ENCODE measurements at regions not wholly inside any gene's neighbourhood (a gene's known extent, or its start where the extent isn't known, plus 50 kb on each side); places are given as distances from the start of the nearest gene placed in this dataset.

GRCh38 chr1:93740157-93740556 is 58.5 kb upstream of the BCAR3 start:
- H3K4me3 ChIP-seq (ENCODE audit: low read length): no peak overlapping the region
- no peak overlapping the region for H3K9ac ChIP-seq (ENCODE audit: low read length)
- H3K4me2 ChIP-seq (ENCODE audit: low read length): no peak overlapping the region
- H3K27ac ChIP-seq (ENCODE audit: low read length): no peak overlapping the region
- H3F3A ChIP-seq (ENCODE audit: insufficient read depth, low read length, poor library complexity, severe bottlenecking): no peaks in the 10 kb centered on the region
- H3K27me3 ChIP-seq (ENCODE audit: insufficient read depth, low read depth, low read length): no peaks in the 10 kb centered on the region
- TF ChIP-seq RAD21 (conservative IDR thresholded peaks at IDR 0.05) (no peak), SMC3 (conservative IDR thresholded peaks at IDR 0.05; ENCODE audit: poor library complexity) (no peak), TAF1 (IDR thresholded peaks at IDR 0.05; ENCODE audit: low read depth) (no peak), POLR2AphosphoS5 (IDR thresholded peaks at IDR 0.05) (no peak), CTCF (IDR thresholded peaks at IDR 0.05; ENCODE audit: poor library complexity, severe bottlenecking) (no peak), REST (IDR thresholded peaks at IDR 0.05; ENCODE audit: borderline replicate concordance) (no peak), MXI1 (conservative IDR thresholded peaks at IDR 0.05; ENCODE audit: poor library complexity, severe bottlenecking) (no peak)
- no peaks in the 10 kb centered on the region for H4K20me1 ChIP-seq (ENCODE audit: insufficient read depth)
- no peaks in the 10 kb centered on the region for H3K36me3 ChIP-seq (ENCODE audit: insufficient read depth, low read length)
- no peaks in the 10 kb centered on the region for H3K79me2 ChIP-seq (replicated peaks; ENCODE audit: insufficient read depth, low read length)
- no peaks in the 10 kb centered on the region for H3K9me3 ChIP-seq (ENCODE audit: low read length)
- H3K9me2 ChIP-seq (ENCODE audit: insufficient read depth, low read length): no peaks in the 10 kb centered on the region
- H2AFZ ChIP-seq (ENCODE audit: low read depth, low read length): no peak overlapping the region

GRCh38 chr1:93739472-93739871 is 57.8 kb upstream of the BCAR3 start:
- Histone ChIP-seq H3K36me3 (ENCODE audit: insufficient read depth, low read length) (no peaks in the 10 kb centered on the region), H3F3A (ENCODE audit: insufficient read depth, low read length, poor library complexity, severe bottlenecking) (no peaks in the 10 kb centered on the region), H3K79me2 (replicated peaks; ENCODE audit: insufficient read depth, low read length) (no peaks in the 10 kb centered on the region), H2AFZ (ENCODE audit: low read depth, low read length) (no peak overlapping the region), H3K9me3 (ENCODE audit: low read length) (no peaks in the 10 kb centered on the region), H4K20me1 (ENCODE audit: insufficient read depth) (no peaks in the 10 kb centered on the region), H3K4me2 (ENCODE audit: low read length) (no peak overlapping the region), H3K27me3 (ENCODE audit: insufficient read depth, low read depth, low read length) (no peaks in the 10 kb centered on the region), H3K4me3 (ENCODE audit: low read length) (no peak overlapping the region), H3K9ac (ENCODE audit: low read length) (no peak overlapping the region), H3K27ac (ENCODE audit: low read length) (no peak overlapping the region), H3K9me2 (ENCODE audit: insufficient read depth, low read length) (no peaks in the 10 kb centered on the region)
- TF ChIP-seq REST (IDR thresholded peaks at IDR 0.05; ENCODE audit: borderline replicate concordance) (no peak), POLR2AphosphoS5 (IDR thresholded peaks at IDR 0.05) (no peak), RAD21 (conservative IDR thresholded peaks at IDR 0.05) (no peak)

Measured in neural cell (in vitro differentiated cells).